Activated gamma-delta T cell treated with Interleukin-2 at 50 U/mL for 16 hours (primary cell): ENCODE measurements at regions not wholly inside any gene's neighbourhood (a gene's known extent, or its start where the extent isn't known, plus 50 kb on each side); places are given as distances from the start of the nearest gene placed in this dataset.

Experiments used
- DNase-seq: peaks from one replicate; pipeline ENCODE4 v3.0.0-alpha.2; 2020

DNA sequence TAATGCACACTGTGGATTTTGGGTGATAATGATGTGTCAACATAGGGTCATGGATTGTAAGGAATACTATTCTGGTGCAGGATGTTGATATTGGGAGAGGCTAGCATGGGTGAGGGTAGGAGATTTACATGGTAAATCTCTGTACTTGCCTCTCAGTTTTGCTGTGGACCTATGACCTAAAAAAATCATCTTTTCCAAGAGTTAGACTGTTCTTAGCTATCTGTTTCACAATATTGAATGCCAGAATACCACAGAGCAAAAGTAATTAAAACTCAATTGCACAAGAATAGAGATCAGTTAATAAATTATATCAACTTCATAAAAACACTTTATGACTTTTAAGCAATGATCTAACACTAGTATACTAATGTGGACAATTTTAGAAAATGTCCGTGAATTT is 651.6 kb downstream of the HTR1A start:
- no peak for DNase-seq

DNA sequence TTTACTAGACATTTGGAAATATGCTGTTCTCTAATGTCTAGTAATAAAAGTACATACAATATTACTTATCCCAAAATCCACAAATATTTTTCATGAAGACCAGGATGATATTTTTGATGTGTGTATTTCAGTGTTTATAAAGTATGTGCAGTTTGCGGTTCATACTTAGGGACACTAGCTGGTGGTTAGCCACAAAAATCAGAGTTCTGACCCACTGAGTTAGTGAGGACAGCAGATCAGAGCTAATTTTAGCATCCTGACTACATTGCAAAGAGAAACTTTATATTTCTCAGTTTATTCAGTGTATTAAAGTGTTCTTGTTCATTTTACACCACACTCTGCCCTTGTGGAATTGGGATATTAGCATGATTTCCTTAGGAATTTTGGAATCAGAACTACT is 655.3 kb downstream of the HTR1A start:
- DNase-seq: no peak

DNA sequence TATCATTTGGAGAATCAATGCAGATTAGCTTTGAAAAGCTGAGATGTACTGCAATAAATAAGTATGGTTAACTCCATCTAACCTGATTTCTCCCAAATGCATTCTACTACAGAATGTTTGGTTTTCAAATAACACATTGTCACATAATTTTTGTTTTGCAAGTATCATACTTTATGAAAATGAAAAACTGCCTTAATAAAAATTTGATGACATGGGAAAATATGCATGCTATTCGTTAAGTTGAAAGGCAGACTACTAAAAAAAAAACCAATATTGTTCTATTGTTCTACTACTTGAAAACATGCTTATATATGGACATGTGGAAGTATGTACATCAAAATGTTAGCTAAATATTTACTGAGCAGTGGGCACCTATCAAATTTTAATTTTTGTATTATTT is 668.9 kb downstream of the HTR1A start:
- DNase-seq: no peak

- no peak for DNase-seq
These were observed 675.5 kb downstream of the HTR1A start for GRCh38 chr5:63286724-63287123.

DNA sequence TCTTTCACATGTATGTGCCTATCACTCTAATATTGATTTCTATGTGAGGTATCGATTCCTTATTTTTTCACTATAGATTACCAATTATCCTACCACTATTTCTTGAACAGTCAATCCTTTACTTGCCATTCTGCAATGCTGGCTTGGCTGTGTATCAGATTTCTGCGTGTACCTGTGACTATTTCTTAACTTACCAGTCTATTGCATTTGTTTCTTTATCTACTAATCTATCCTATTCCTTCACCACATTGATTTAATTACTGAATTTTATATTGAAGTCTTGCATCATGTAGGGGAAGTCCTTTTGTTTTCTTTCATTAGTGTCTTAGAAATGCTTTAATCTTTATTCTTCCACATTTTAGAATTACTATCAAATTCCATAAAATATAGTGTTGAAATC is 684.8 kb downstream of the LRRC70 start:
- no peak for DNase-seq

DNA sequence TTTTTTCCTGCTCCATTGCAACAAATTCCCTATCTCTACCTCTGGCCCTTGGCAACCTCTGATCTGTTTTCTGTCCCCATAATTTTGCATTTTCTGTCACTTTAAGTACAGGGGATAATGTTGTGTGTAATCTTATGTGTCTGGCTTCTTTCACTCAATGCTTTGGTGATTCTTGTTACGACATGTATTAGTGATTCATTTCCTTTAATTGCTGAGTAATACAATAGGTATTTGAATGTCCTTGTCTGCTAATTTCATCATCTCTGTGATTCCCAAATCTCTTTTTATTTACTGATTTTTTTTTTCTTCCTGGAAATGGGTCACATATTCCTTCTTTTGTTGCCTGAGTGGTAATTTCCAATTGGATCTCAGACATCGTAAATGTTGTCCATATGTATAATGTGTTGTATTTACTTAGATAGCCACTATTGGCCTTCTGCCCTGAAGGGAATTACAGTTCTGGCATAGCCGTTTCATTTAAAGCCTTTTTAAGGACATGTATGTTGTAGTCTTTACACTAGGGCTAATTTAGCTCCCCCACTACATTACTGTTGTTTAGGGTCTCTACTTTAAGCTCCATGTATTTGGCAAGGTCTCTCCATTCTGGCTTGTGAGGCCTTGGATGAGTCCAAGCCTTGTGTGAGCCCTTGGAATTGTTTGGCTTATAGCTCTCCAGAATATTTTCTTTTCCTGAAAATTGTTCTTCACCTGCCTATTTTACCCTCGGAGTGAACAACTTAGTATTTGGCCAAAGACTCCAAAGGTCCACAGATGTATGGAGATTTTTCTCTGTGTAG is 683.8 kb downstream of the LRRC70 start:
- no peak for DNase-seq

DNA sequence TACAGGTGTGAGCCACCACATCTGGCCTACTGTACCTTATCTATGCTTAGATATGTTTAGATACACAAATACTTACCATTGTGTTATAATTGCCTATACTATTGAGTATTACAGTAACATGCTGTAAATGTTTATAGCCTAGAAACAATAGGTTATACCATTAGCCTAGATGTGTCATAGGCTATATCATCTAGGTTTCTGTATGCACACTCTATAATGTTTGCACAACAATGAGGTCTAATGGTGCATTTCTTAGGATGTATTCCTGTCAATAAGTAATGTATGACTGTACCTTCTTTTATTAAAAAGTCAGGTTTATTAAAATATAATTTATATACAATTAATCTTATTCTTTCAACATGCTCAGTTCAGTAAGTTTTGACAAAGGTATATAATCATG is 683.1 kb downstream of the LRRC70 start:
- no peak for DNase-seq

DNA sequence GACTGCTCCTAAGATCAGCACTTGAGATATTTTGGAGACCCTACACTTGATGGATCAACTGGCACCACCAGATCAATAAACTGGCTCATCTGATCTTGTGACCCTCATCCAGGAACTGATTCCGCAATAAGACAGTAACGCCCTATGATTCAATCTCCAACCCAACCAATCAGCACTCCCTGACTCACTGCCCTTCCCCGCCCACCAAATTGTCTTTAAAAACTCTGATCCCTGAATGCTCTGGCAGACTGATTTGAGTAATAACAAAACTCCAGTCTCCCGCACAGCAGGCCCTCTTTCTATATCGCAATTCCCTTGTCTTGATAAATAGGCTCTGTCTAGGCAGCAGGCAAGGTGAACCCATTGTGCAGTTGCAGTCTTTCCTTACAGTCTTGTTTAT is 677.0 kb downstream of the LRRC70 start:
- DNase-seq: no peak

DNA sequence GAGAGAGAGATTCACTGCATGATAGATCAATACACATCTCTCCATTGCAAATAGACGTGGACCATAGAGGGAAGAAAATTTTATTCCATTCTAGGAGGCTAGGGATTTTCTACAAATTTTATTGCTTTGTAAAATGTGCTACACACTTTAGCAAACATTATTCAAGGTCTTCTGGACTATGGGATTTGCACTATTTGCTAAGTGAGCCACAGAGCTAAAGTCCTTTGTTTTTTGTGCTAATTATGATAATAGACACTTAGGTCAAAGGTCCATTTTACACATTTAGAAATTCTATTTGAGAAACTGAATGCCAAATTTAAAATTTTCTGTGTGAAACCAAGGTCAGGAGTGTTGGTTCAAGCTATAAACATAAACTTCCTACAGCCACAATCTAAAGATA is 672.3 kb downstream of the LRRC70 start:
- no peak for DNase-seq

- no peak for DNase-seq
These were observed 671.3 kb downstream of the LRRC70 start for GRCh38 chr5:63249960-63250359.

DNA sequence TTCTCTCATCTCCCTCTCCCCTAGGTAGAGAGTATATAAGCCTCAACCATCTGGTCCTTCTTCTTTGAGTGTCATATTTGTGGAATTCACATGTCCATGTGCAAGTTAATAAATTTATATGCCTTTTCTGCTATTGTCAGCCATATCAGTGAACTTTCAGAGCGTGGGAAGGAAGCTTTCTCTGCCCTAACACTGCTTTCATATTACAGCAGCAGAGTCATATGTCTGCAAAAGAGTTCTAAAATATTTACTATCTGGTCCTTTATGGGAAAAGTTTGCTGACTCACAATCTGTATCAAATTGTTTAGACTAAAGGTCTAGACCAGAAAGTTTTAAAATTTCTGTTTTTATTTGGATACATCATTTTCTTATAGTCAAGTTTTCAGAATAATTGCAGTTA is 669.0 kb downstream of the LRRC70 start:
- DNase-seq: no peak

DNA sequence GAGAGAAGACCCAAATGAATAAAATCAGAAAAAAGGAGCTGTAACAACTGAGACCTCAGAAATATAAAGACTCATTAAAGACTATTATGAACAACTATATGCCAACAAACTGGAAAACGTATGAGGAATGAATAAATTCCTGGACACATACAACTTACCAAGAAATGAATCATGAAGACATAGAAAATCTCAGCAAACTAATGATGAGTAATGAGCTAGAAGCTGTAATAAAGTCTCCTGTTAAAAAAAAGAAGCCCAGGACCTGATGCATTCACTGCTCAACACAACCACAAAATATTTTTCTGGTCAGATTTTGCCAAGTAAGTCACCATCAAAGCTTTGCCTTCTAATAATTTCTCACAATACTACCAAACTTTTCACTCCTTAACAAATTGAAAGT is 666.7 kb downstream of the LRRC70 start:
- no peak for DNase-seq

DNA sequence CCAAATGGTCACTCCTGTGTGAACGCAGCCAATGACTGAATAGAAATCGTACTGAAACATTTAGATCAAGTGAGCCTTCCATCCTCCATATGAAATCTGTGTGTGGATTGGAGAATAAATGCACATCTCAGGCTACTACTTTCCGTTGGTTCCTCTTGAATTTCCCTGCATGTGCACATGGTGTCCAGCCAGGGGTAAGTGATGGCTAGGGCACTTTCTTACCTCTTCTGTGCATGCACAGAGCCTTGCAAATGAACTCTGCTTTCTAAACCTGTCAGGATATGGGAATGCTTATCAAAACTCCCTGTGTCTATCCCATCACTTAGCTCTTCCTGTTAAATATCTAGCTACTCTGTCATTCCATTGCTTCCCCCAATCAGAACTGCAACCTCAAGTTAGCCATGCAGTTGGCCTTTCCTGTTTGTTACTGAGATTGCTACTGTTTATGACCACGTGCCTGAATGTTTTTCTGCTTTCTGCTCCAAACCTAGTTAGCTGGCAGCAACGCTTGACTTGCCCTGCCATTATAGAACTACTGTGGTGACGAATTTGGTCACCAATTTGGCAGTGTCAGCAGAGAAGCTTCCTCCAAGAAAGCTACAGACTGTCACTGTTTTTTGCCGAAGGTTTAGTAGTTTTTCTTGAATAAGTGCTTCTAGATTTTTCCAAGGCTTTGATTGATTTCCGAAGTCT is 661.6 kb downstream of the LRRC70 start:
- DNase-seq: no peak

DNA sequence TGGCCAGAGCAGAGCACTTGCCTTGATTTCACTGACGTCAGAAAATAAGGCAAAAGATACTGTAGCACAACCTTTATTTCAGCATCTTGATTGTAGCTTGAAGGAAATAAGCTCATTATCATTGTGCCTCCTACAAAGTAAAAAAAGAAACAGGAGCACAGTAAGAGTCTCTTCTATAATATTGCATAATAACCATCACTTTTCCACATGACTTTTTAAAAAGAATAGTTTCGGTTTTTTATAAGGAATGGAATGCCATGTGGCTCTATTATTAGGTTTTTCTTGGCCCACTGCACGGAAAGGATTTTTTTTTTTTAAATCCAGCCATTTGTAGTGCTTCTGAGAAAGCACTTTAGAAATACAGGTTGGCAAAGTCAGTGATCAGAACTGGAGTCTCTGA is 655.3 kb downstream of the LRRC70 start:
- DNase-seq: no peak

- no peak for DNase-seq
These were observed 654.7 kb downstream of the LRRC70 start for GRCh38 chr5:63233361-63233760.

- DNase-seq: no peak
These were observed 652.1 kb downstream of the LRRC70 start for GRCh38 chr5:63230754-63231153.

GRCh38 chr5:63228154-63228553 is 649.5 kb downstream of the LRRC70 start:
- no peak for DNase-seq

DNA sequence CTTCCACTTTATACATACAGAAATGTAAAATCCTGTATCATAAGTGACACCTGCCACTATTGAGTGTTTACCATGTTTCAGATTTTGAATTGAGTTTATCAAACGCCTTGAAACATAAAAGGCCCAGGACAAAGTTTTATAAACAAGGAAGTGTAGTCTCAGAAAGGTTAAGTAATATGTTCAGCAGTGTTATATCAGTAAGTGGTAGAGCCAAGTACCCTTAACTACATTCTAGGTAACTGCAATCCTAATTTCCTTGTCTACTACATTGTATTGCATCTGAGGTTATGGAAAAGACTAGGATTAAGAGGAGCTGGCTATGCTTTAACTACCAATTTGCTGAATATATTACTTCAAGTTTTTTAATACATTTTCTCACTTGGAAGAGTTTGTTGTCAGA is 641.6 kb downstream of the LRRC70 start:
- DNase-seq: no peak

- no peak for DNase-seq
These were observed 638.8 kb downstream of the LRRC70 start for GRCh38 chr5:63217422-63217821.

DNA sequence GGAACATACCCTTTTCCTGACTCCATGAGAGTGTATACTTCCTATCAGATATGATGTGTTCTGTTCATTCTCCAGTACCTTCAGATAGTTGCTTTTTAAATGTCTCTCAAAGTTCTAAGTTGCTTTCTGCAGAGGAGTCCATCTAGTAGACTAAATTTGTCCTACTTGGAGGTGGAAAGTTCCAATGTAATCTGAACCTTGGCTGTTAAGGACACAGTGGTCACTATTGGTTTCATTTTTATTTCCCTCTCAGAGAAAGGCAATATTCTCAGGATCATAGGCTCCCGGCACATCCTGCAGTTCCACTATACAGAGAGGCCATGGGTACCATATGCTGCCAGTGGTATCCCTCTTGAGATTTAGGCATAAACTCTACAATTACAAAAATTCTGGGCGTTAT is 634.6 kb downstream of the LRRC70 start:
- no peak for DNase-seq

DNA sequence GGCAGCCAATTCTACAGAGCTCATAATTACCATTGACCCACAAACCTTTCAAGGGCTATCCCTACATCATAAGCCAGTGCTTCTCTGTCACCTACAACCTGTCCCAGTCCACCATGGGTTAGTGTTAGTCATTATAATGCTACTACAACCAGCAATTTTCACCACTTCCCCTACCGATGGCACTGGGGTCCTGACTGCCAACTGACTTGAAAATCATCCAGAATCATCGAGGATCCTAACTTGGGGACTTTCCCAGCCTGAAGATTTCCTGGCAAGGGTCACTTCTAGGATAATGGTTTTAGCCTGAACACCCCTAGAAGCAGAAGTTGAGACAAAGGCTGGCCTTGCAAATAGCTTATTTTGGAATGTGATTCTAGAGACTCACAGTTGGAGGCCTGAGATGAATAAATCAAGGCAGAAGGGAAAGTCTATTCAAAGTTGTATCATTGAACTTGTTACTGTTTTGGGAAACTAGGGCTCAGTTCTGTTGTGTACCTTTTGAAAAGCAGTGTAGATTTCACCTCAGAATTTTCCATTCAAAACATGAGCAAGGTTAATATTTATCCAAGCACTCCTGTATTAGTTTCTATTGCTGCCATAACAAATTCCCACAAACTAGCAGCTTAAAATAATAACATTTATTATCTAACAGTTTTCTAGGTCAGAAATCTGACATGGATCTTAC is 633.0 kb downstream of the LRRC70 start:
- DNase-seq: no peak

DNA sequence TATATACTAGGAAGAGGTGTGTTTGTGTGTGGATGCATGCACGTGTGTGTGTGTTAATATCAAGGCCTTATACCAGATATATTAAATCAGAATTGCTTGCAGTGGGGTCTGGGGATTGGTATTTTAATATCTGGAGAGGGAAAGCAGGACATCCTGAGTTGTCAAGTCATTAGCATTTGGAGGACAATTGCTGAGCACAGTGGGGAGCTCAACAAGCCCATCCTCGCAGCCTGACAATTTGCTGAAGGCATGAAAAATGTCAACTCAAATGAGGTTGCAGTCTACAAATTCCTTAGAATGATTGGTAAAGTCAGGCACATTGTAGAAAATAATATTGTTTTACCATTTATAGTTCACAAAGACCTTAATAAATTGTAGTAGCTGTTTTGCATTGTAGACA is 627.4 kb downstream of the LRRC70 start:
- no peak for DNase-seq

DNA sequence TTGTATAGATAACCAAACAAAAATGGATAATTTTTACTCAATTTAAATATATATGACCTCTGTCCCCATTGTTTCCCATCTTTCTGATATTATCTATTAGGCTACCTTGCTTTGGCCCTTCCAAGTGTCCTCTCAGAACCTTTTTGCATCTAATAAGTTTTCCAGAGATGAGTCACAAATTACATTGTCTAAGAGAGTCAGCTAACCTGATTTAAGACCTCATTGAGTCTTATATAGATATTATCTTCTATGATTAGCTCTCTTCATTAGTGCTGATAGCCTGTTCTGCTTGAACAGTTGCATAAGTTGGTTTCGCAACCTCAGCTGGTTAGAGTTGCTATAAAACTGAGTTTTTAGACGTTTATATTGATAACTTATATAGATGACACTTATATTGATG is 623.1 kb downstream of the LRRC70 start:
- no peak for DNase-seq

DNA sequence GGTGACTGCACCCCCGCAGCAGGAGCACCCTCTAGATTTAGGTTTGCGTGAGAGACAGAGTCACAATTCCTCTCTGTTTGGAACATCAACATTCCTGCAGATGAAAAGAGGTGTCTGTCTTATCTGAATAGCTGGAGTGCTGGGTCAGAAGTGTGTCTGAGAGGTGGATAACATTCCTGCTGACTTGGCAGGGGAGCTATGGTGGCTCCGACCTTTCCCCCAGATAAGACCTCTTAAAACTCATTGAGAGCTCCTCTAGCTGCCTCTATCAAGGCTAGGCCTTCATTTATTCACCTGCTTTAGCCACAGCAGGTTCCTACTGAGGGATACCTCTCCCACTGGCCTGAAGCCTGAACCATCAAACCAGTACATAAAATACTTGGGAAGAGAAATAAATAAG is 615.5 kb downstream of the LRRC70 start:
- no peak for DNase-seq
